Tibial artery (tissue), 4 donors: ENCODE measurements at regions not wholly inside any gene's neighbourhood (a gene's known extent, or its start where the extent isn't known, plus 50 kb on each side); places are given as distances from the start of the nearest gene placed in this dataset.

Source experiments
- DNase-seq, 2 donors: peaks; one replicate each; pipeline ENCODE4 v3.0.0-alpha.2; 2019
- H3K27ac ChIP-seq, 2 donors: fragments of 200-600 bp; sonication (generic) in 1 of 2; 1 replicate in 1 of 2; 2 replicates in 1 of 2; pipeline ENCODE4 v1.5.1; 2018 to 2019; ENCODE audit warnings: mild to moderate bottlenecking in 1 of 2
- H3K27me3 ChIP-seq, 2 donors: fragments of 200-600 bp; sonication (generic) in 1 of 2; one replicate each; pipeline versions ENCODE4 v1.5.1 to v1.6.0; 2016 to 2019
- H3K36me3 ChIP-seq, 3 donors: fragments of 200-600 bp; sonication (generic) in 2 of 3; one replicate each; pipeline ENCODE4 v1.5.1; 2016 to 2019; ENCODE audit warnings: mild to moderate bottlenecking in 2 of 3
- H3K4me1 ChIP-seq, 4 donors: fragments of 200-600 bp; sonication (generic) in 2 of 4; 1 replicate in 3 of 4; 2 replicates in 1 of 4; pipeline ENCODE4 v1.5.1; 2016 to 2019
- H3K4me3 ChIP-seq, 2 donors: fragments of 200-600 bp; sonication (generic) in 1 of 2; 1 replicate in 1 of 2; 2 replicates in 1 of 2; pipeline ENCODE4 v1.5.1; 2018 to 2019; ENCODE audit warnings: mild to moderate bottlenecking in 2 of 2
- H3K9me3 ChIP-seq, 3 donors: fragments of 200-600 bp; sonication (generic) in 1 of 3; one replicate each; pipeline ENCODE4 v1.5.1; 2016 to 2019
- CTCF ChIP-seq, 2 experiments: fragments of 200-600 bp in 1 of 2; fragments of 450-650 bp in 1 of 2; IDR thresholded peaks; one replicate each; pipeline ENCODE4 v1.5.1; 2017 to 2019; ENCODE audit warnings: antibody characterized with exemption in 2 of 2, mild to moderate bottlenecking in 1 of 2, moderate library complexity in 1 of 2
- intact Hi-C: fragments of 100-400 bp; cut with DNase I; formaldehyde crosslinking; loops from one replicate; pipeline ENCODE4 v1.15.0; 2023; ENCODE audit warnings: low total_unique reads

GRCh38 chr2:217329023-217329431 lies 469.2 kb upstream of the TNP1 start:
- intact Hi-C loops = no loop called here

GRCh38 chr2:217328622-217328978 lies 468.7 kb upstream of the TNP1 start:
- Histone ChIP-seq H3K9me3 (no peaks in the 10 kb centered on the region), H3K4me3 (no peak overlapping the region), H3K36me3 (no peaks in the 10 kb centered on the region), H3K27ac (no peak overlapping the region), H3K4me1 (peaks cover 0 to 41% (median 22%) of the 10 kb centered on the region in 4 donors), H3K27me3 (no peaks in the 10 kb centered on the region)
- no peak for DNase-seq
- intact Hi-C loops = no loop called here
- TF ChIP-seq CTCF (IDR thresholded peaks at IDR 0.05) = no peak

More at GRCh38 chr2:217329023-217329431, 469.2 kb upstream of the TNP1 start:
- no peak for DNase-seq
- Histone ChIP-seq H3K4me3 (no peak overlapping the region), H3K36me3 (no peaks in the 10 kb centered on the region), H3K27me3 (no peaks in the 10 kb centered on the region), H3K4me1 (peaks cover 0 to 43% (median 23%) of the 10 kb centered on the region in 4 donors), H3K27ac (no peak overlapping the region), H3K9me3 (no peaks in the 10 kb centered on the region)
- TF ChIP-seq CTCF (IDR thresholded peaks at IDR 0.05) = no peak

GRCh38 chr2:217327953-217328621 lies 468.2 kb upstream of the TNP1 start:
- no peaks in the 10 kb centered on the region for H3K27me3 ChIP-seq
- H3K9me3 ChIP-seq = no peaks in the 10 kb centered on the region
- H3K4me1 ChIP-seq = peaks cover 0 to 37% (median 20%) of the 10 kb centered on the region in 4 donors
- DNase-seq = no peak
- TF ChIP-seq CTCF (IDR thresholded peaks at IDR 0.05) = no peak
- no peak overlapping the region for H3K27ac ChIP-seq
- no peak overlapping the region for H3K4me3 ChIP-seq
- intact Hi-C loops = no loop called here
- no peaks in the 10 kb centered on the region for H3K36me3 ChIP-seq

GRCh38 chr2:217326238-217327022 lies 466.6 kb upstream of the TNP1 start:
- H3K27ac ChIP-seq = no peak overlapping the region
- no peaks in the 10 kb centered on the region for H3K36me3 ChIP-seq
- TF ChIP-seq CTCF (IDR thresholded peaks at IDR 0.05) = no peak
- H3K27me3 ChIP-seq = no peaks in the 10 kb centered on the region
- H3K4me1 ChIP-seq = peaks cover 0 to 21% (median 9%) of the 10 kb centered on the region in 4 donors
- no peaks in the 10 kb centered on the region for H3K9me3 ChIP-seq
- no peak overlapping the region for H3K4me3 ChIP-seq
- no peak for DNase-seq
- intact Hi-C loops = no loop called here

GRCh38 chr2:217325816-217326215 lies 466.0 kb upstream of the TNP1 start:
- intact Hi-C loops = no loop called here
- DNase-seq = no peak
- H3K27ac ChIP-seq = no peak overlapping the region

More at GRCh38 chr2:217325816-217326215, 466.0 kb upstream of the TNP1 start:
- Histone ChIP-seq H3K4me1 (peaks cover 0 to 16% (median 5%) of the 10 kb centered on the region in 4 donors), H3K27me3 (no peaks in the 10 kb centered on the region), H3K9me3 (no peaks in the 10 kb centered on the region), H3K36me3 (no peaks in the 10 kb centered on the region), H3K4me3 (no peak overlapping the region)
- TF ChIP-seq CTCF (IDR thresholded peaks at IDR 0.05) = no peak
